Karpas-422 (cell line): ENCODE measurements at regions not wholly inside any gene's neighbourhood (a gene's known extent, or its start where the extent isn't known, plus 50 kb on each side); places are given as distances from the start of the nearest gene placed in this dataset.
"Not testable (repeated sequence)": the region's sequence is repeated elsewhere in the genome, so short reads cannot be mapped to it uniquely, and the experiment has no call there.

Experiments
- DNase-seq: peaks from one replicate; pipeline ENCODE4 v3.0.0-alpha.2; 2015
- H2AFZ ChIP-seq: fragments of 200-600 bp; sonication (generic); 2 replicates; pipeline ENCODE4 v1.6.1; 2014; ENCODE audit warnings: antibody characterized with exemption, low read length, mixed read lengths
- H3K27ac ChIP-seq: fragments of 200-600 bp; sonication (generic); 2 replicates; pipeline ENCODE4 v1.5.1; 2014; ENCODE audit warnings: mild to moderate bottlenecking, low read length, moderate library complexity
- H3K27me3 ChIP-seq: fragments of 200-600 bp; sonication (generic); 2 replicates; pipeline ENCODE4 v1.6.1; 2014; ENCODE audit warnings: low read length, mixed read lengths
- H3K36me3 ChIP-seq: fragments of 200-600 bp; sonication (generic); 2 replicates; pipeline ENCODE4 v1.6.1; 2014; ENCODE audit warnings: low read length, mixed read lengths; ENCODE audit not compliant: insufficient read depth
- H3K4me1 ChIP-seq: fragments of 200-600 bp; sonication (generic); 2 replicates; pipeline ENCODE4 v1.6.1; 2014; ENCODE audit warnings: mild to moderate bottlenecking, low read length, mixed read lengths
- H3K4me2 ChIP-seq: fragments of 200-600 bp; sonication (generic); 2 replicates; pipeline ENCODE4 v1.6.1; 2014; ENCODE audit warnings: low read length, low read depth, mild to moderate bottlenecking; ENCODE audit not compliant: poor library complexity, severe bottlenecking
- H3K4me3 ChIP-seq: fragments of 200-600 bp; sonication (generic); 2 replicates; pipeline ENCODE4 v1.5.1; 2014; ENCODE audit warnings: mild to moderate bottlenecking, antibody characterized with exemption, low read length, mixed read lengths
- H3K79me2 ChIP-seq: fragments of 200-600 bp; sonication (generic); 2 replicates; pipeline ENCODE4 v1.6.1; 2014; ENCODE audit warnings: mild to moderate bottlenecking, low read length, mixed read lengths
- H3K9ac ChIP-seq: fragments of 200-600 bp; sonication (generic); 2 replicates; pipeline ENCODE4 v1.6.0; 2014; ENCODE audit warnings: low read length
- H3K9me2 ChIP-seq: fragments of 200-600 bp; sonication (generic), shearing (Covaris generic); replicated peaks from 2 replicates; pipeline ENCODE4 v1.6.0; 2014; ENCODE audit warnings: mild to moderate bottlenecking, low read length, moderate library complexity; ENCODE audit not compliant: insufficient read depth
- H3K9me3 ChIP-seq: fragments of 300-700, 200-600 bp; sonication (generic); 2 replicates; pipeline ENCODE4 v1.6.1; 2014; ENCODE audit warnings: low read length, mixed read lengths
- H4K20me1 ChIP-seq: fragments of 200-600 bp; sonication (generic); 2 replicates; pipeline ENCODE4 v1.6.1; 2014; ENCODE audit warnings: mild to moderate bottlenecking, antibody characterized with exemption, low read length, low read depth; ENCODE audit not compliant: insufficient read depth

DNA sequence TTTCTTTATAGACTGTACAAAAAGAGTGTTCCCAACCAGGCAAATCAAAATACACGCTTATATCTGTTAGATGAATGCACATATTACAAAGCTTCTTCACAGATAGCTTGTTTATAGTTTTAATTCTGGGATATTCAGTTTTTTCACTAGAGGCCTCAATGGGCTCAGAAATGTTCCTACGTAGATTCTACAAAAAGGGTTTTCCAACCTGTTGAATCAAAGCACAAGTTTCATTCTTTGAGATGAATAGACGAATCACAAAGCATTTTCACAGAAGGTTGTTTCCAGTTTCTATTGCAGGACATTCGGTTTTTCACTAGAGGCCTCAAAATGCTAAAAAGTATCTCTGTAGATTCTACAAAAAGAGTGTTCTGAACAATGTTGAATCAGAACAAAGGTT, 1490.3 kb downstream of the UQCRFS1 start:
- Histone ChIP-seq H3K4me1 (no peaks in the 10 kb centered on the region), H3K27me3 (no peaks in the 10 kb centered on the region), H3K27ac (no peak overlapping the region), H3K4me3 (no peak overlapping the region), H3K9ac (no peak overlapping the region), H3K79me2 (no peaks in the 10 kb centered on the region), H4K20me1 (no peaks in the 10 kb centered on the region), H3K36me3 (peaks cover 19% of the 10 kb centered on the region; the same call in 1 of the 2 replicates), H2AFZ (no peak overlapping the region), H3K4me2 (no peak overlapping the region), H3K9me3 (peaks cover 51% of the 10 kb centered on the region), H3K9me2 (no peaks in the 10 kb centered on the region)
- no peak for DNase-seq

DNA sequence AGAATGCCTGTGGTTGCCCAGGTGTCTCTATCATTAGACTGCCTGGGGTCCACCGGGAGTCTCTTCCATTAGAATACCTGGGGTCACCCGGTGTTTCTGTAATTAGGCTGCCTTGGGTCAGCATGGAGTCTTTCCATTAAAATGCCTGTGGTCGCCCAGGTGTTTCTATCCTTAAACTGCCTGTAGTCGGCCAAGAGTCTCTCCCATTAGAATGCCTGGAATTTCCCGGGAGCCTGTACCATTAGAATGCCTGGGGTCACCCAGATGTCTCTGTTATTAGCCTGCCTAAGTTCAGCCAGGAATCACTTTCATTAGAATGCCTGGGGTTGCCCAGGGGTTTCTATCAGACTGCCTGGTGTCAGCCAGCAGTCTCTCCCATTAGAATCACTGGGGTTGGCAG, 1492.8 kb downstream of the UQCRFS1 start:
- H3K4me3 ChIP-seq = no peak overlapping the region
- H4K20me1 ChIP-seq = no peaks in the 10 kb centered on the region
- H3K9ac ChIP-seq = no peak overlapping the region
- H3K4me2 ChIP-seq = no peak overlapping the region
- H2AFZ ChIP-seq = no peak overlapping the region
- no peaks in the 10 kb centered on the region for H3K9me2 ChIP-seq
- H3K27me3 ChIP-seq = no peaks in the 10 kb centered on the region
- peaks cover 6% of the 10 kb centered on the region; the same call in 1 of the 2 replicates for H3K36me3 ChIP-seq
- H3K4me1 ChIP-seq = no peaks in the 10 kb centered on the region
- H3K27ac ChIP-seq = no peak overlapping the region
- H3K79me2 ChIP-seq = no peaks in the 10 kb centered on the region
- peaks cover 50% of the 10 kb centered on the region for H3K9me3 ChIP-seq
- no peak for DNase-seq

DNA sequence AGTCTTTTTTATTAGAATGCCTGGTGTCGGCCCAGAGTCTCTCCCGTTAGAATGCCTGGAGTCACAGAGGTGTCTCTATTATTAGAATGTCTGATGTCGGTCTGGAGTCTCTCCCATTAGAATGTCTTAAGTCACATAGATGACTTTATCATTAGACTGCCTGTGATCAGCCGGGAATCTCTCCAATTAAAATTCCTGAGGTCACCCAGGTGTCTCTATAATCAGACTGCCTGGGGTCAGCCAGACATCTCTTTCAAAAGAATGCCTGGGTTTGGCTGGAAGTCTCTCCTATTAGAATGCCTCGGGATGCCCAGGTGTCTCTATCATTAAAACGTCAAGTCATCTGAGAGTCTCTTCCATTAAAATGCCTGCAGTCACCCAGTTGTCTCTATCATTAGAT, 1493.9 kb downstream of the UQCRFS1 start:
- no peaks in the 10 kb centered on the region for H3K27me3 ChIP-seq
- H4K20me1 ChIP-seq = no peaks in the 10 kb centered on the region
- no peak overlapping the region for H3K4me2 ChIP-seq
- no peaks in the 10 kb centered on the region for H3K9me2 ChIP-seq
- H3K9ac ChIP-seq = no peak overlapping the region
- H3K9me3 ChIP-seq = peaks cover 42% of the 10 kb centered on the region
- DNase-seq = no peak
- H3K79me2 ChIP-seq = no peaks in the 10 kb centered on the region
- no peaks in the 10 kb centered on the region for H3K36me3 ChIP-seq
- no peak overlapping the region for H3K27ac ChIP-seq
- H3K4me3 ChIP-seq = no peak overlapping the region
- no peak overlapping the region for H2AFZ ChIP-seq
- H3K4me1 ChIP-seq = no peaks in the 10 kb centered on the region

DNA sequence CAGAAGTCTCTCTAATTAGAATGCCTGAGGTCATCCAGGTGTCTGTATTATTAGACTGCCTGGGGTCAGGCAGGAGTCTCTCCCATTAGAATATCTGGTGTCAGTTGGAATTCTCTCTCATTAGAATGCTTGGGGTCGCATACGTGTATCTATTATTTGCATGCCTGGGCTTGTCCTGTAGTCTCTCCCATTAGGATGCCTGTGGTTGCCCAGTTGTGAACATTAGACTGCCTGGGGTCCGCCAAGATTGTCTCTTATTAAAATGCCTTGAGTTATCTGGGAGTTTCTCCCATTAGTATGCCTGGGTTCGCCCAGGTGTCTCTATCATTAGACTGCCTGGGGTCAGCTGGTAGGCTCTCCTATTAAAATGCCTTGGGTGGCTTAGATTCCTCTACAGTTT, 1494.7 kb downstream of the UQCRFS1 start:
- Histone ChIP-seq H3K4me1 (no peaks in the 10 kb centered on the region), H3K79me2 (no peaks in the 10 kb centered on the region), H3K27me3 (no peaks in the 10 kb centered on the region), H3K4me3 (no peak overlapping the region), H4K20me1 (no peaks in the 10 kb centered on the region), H3K36me3 (no peaks in the 10 kb centered on the region), H3K9ac (no peak overlapping the region), H3K9me3 (peaks cover 34% of the 10 kb centered on the region), H3K9me2 (no peaks in the 10 kb centered on the region), H3K27ac (no peak overlapping the region), H2AFZ (no peak overlapping the region), H3K4me2 (no peak overlapping the region)
- no peak for DNase-seq

DNA sequence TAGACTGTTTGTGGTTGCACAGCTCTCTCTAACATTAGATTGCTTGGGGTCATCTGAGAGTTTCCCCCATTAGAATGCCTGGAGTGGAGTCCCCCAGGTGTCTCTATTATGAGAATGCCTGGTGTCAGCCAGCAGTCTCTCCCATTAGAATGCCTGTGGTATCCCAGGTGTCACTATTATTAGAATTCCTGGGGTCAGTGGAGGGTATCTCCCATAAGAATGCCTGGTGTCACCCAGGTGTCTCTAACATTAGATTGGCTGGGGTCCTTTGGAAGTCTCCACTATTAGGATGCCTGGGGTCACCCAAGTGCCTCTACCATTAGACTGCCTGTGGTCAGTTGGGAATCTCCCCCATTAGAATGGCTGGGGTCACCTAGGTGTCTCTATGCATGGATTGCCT, 1495.1 kb downstream of the UQCRFS1 start:
- Histone ChIP-seq H4K20me1 (no peaks in the 10 kb centered on the region), H2AFZ (no peak overlapping the region), H3K79me2 (no peaks in the 10 kb centered on the region), H3K4me2 (no peak overlapping the region), H3K4me1 (no peaks in the 10 kb centered on the region), H3K9me2 (no peaks in the 10 kb centered on the region), H3K4me3 (no peak overlapping the region), H3K27ac (no peak overlapping the region), H3K9ac (no peak overlapping the region), H3K27me3 (no peaks in the 10 kb centered on the region), H3K9me3 (peaks cover 32% of the 10 kb centered on the region), H3K36me3 (no peaks in the 10 kb centered on the region)
- no peak for DNase-seq

DNA sequence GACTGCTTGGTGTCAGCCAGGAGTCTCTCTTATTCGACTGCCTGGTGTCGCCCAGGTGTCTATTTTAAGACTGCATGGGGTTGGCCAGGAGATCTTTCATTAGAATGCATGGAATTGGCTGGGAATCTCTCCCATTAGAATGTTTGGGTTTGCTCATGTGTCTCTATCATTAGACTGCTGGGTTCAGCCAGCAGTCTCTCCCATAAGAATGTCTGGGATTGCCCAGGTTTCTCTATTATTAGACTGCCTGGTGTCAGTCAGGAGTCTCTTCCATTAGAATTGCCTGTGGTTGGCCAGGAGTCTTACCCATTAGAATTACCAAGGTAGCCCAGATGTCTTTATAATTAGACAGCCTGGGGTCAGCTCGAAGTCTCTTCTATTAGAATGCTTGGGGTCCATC, 1496.0 kb downstream of the UQCRFS1 start:
- no peak overlapping the region for H3K4me3 ChIP-seq
- no peak overlapping the region for H3K9ac ChIP-seq
- no peaks in the 10 kb centered on the region for H4K20me1 ChIP-seq
- no peaks in the 10 kb centered on the region for H3K79me2 ChIP-seq
- H2AFZ ChIP-seq = no peak overlapping the region
- H3K36me3 ChIP-seq = no peaks in the 10 kb centered on the region
- H3K9me3 ChIP-seq = peaks cover 28% of the 10 kb centered on the region
- no peak overlapping the region for H3K4me2 ChIP-seq
- H3K4me1 ChIP-seq = no peaks in the 10 kb centered on the region
- no peak overlapping the region for H3K27ac ChIP-seq
- H3K27me3 ChIP-seq = no peaks in the 10 kb centered on the region
- H3K9me2 ChIP-seq = no peaks in the 10 kb centered on the region
- DNase-seq = no peak

DNA sequence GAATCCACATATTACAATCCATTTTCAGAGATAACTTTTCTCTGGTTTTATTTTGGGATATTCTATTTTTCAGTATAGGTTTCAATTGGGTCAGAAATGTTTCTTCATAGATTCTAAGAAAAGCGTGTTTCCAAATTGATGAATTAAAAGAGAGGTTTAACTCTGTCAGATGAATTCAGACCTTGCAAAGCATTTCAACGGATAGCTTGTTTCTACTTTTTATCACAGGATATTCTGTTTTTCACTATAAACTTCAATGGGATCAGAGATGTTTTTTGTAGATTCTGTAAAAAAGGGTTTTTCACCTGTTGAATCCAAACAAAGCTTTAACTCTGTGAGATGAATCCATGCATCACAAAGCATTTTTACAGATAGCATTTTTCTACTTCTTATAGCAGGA, 1498.1 kb downstream of the UQCRFS1 start:
- Histone ChIP-seq H3K79me2 (no peaks in the 10 kb centered on the region), H2AFZ (no peak overlapping the region), H4K20me1 (no peaks in the 10 kb centered on the region), H3K9me2 (no peaks in the 10 kb centered on the region), H3K9ac (no peak overlapping the region), H3K4me2 (no peak overlapping the region), H3K9me3 (peaks cover 18% of the 10 kb centered on the region), H3K36me3 (no peaks in the 10 kb centered on the region), H3K27ac (no peak overlapping the region), H3K4me3 (no peak overlapping the region), H3K4me1 (no peaks in the 10 kb centered on the region), H3K27me3 (no peaks in the 10 kb centered on the region)
- no peak for DNase-seq

DNA sequence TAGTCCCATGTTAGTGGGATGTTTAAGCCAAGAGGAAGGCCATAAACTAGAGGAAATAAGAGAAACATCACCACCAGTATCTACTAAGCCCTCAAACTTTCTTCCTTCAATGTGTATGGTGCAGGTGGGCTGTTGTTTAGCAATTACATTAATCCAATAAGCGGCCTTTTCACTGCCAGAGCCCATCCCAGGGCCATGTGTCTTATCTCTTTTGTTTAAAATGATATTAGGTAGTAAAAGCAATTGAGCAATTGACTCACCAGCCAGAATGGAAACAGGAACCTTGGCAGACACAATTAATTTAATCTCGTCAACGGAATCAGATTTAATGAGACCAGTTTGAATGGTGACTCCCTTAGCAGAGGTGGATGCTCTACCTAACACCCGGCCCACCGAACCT, 1503.5 kb downstream of the UQCRFS1 start:
- H3K9ac ChIP-seq = no peak overlapping the region
- no peaks in the 10 kb centered on the region; the same call in 1 of the 2 replicates for H3K9me3 ChIP-seq
- no peaks in the 10 kb centered on the region for H4K20me1 ChIP-seq
- H3K79me2 ChIP-seq = no peaks in the 10 kb centered on the region
- H3K4me2 ChIP-seq = no peak overlapping the region
- no peak for DNase-seq
- H3K27me3 ChIP-seq = no peaks in the 10 kb centered on the region
- no peaks in the 10 kb centered on the region for H3K36me3 ChIP-seq
- 0 out of 2 replicates have a peak, but pooled peaks cover 3% of the 10 kb centered on the region for H3K9me2 ChIP-seq
- no peaks in the 10 kb centered on the region for H3K4me1 ChIP-seq
- H3K4me3 ChIP-seq = no peak overlapping the region
- no peak overlapping the region for H2AFZ ChIP-seq
- H3K27ac ChIP-seq = no peak overlapping the region

DNA sequence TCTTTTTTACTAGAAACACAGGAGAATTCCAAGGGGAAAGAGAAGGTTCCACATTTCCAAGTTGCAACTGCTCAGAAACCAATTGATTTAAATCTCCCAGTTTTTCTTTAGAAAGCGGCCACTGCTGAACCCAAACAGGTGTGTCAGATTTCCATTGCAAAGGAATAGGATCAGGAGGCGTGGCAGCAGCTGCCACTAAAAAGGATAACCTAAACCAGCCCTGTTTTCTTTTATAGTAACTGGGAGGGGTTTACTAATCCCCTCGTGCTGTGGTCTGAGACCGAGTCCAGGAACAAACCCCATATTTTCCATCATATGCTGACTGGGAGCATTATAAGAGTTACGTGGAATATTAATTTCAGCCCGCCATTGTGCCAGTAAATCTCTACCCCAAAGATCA, 1504.0 kb downstream of the UQCRFS1 start:
- H3K4me3 ChIP-seq, H3K4me1 ChIP-seq, H2AFZ ChIP-seq, DNase-seq, H4K20me1 ChIP-seq, H3K36me3 ChIP-seq, H3K27ac ChIP-seq, H3K27me3 ChIP-seq, H3K9me2 ChIP-seq, H3K9me3 ChIP-seq, H3K79me2 ChIP-seq, H3K9ac ChIP-seq, H3K4me2 ChIP-seq: not testable (repeated sequence)
